CD14-positive monocyte (primary cell): ENCODE measurements at regions not wholly inside any gene's neighbourhood (a gene's known extent, or its start where the extent isn't known, plus 50 kb on each side); places are given as distances from the start of the nearest gene placed in this dataset.

Experiments used
- DNase-seq, 3 donors: peaks; one replicate each; pipeline ENCODE4 v3.0.0-alpha.2; 2011 to 2022
- H2AFZ ChIP-seq: 2 replicates; pipeline ENCODE4 v1.6.0; 2012; ENCODE audit warnings: mild to moderate bottlenecking, low read depth, low read length, inconsistent platforms; ENCODE audit not compliant: insufficient read depth, poor library complexity, severe bottlenecking
- H3K27ac ChIP-seq, 2 donors: 1 replicate in 1 of 2; 2 replicates in 1 of 2; pipeline ENCODE4 v1.5.1; 2012 to 2013; ENCODE audit warnings: low read length in 2 of 2, control low read depth in 1 of 2, inconsistent platforms in 1 of 2, low read depth in 1 of 2, mild to moderate bottlenecking in 1 of 2
- H3K27me3 ChIP-seq, 2 donors: one replicate each; pipeline versions ENCODE4 v1.6.0 to v1.6.1; 2011 to 2013; ENCODE audit warnings: low read length in 2 of 2; ENCODE audit not compliant: control insufficient read depth in 2 of 2, insufficient read depth in 2 of 2
- H3K36me3 ChIP-seq, 2 donors: replicated peaks in 1 of 2; 1 replicate in 1 of 2; 2 replicates in 1 of 2; pipeline versions ENCODE4 v1.5.1 to v1.6.1; 2012 to 2013; ENCODE audit warnings: low read length in 2 of 2, control low read depth in 1 of 2, inconsistent platforms in 1 of 2, mild to moderate bottlenecking in 1 of 2; ENCODE audit not compliant: insufficient read depth in 2 of 2, control insufficient read depth in 1 of 2
- H3K4me1 ChIP-seq, 2 donors: 1 replicate in 1 of 2; 2 replicates in 1 of 2; pipeline versions ENCODE4 v1.5.1 to v1.6.1; 2012 to 2013; ENCODE audit warnings: low read length in 2 of 2, control low read depth in 1 of 2, inconsistent platforms in 1 of 2, mild to moderate bottlenecking in 1 of 2, moderate library complexity in 1 of 2; ENCODE audit not compliant: insufficient read depth in 2 of 2, control insufficient read depth in 1 of 2
- H3K4me2 ChIP-seq: replicated peaks from 2 replicates; pipeline ENCODE3; 2012; ENCODE audit warnings: low read length, moderate library complexity, mild to moderate bottlenecking; ENCODE audit not compliant: poor library complexity, severe bottlenecking; ENCODE audit errors: extremely low read depth
- H3K4me3 ChIP-seq, 3 experiments: fragments of 200-600 bp in 1 of 3; sonication (generic) in 1 of 3; replicated peaks in 1 of 3; 1 replicate in 2 of 3; 2 replicates in 1 of 3; pipeline ENCODE4 v1.5.1; 2011 to 2013; ENCODE audit warnings: low read length in 3 of 3, mild to moderate bottlenecking in 3 of 3, control low read depth in 2 of 3, low read depth in 2 of 3, inconsistent platforms in 1 of 3, moderate library complexity in 1 of 3
- H3K79me2 ChIP-seq: 2 replicates; pipeline ENCODE4 v1.6.0; 2012; ENCODE audit warnings: mild to moderate bottlenecking, control low read depth, inconsistent platforms, low read length, moderate library complexity; ENCODE audit not compliant: insufficient read depth
- H3K9ac ChIP-seq: 2 replicates; pipeline ENCODE4 v1.6.0; 2017; ENCODE audit warnings: low read length, mild to moderate bottlenecking; ENCODE audit not compliant: insufficient read depth, poor library complexity, severe bottlenecking
- H3K9me3 ChIP-seq, 2 donors: replicated peaks in 1 of 2; 1 replicate in 1 of 2; 2 replicates in 1 of 2; pipeline versions ENCODE4 v1.5.1 to v1.6.1; 2012 to 2013; ENCODE audit warnings: low read length in 2 of 2, control low read depth in 1 of 2; ENCODE audit not compliant: control insufficient read depth in 1 of 2, insufficient read depth in 1 of 2
- H4K20me1 ChIP-seq: 2 replicates; pipeline ENCODE4 v1.6.0; 2012; ENCODE audit warnings: mild to moderate bottlenecking, low read length, control low read depth, moderate library complexity; ENCODE audit not compliant: insufficient read depth
- H3K27ac Mint-ChIP-seq, 7 donors: one replicate each; pipeline ENCODE4 v1.8.0; 2020; ENCODE audit warnings: mild to moderate bottlenecking in 7 of 7, mixed read lengths in 7 of 7, moderate library complexity in 6 of 7, inconsistent platforms in 2 of 7
- H3K27me3 Mint-ChIP-seq, 3 donors: one replicate each; pipeline ENCODE4 v1.8.0; 2021 to 2022; ENCODE audit warnings: low read depth in 3 of 3, mild to moderate bottlenecking in 3 of 3, mixed read lengths in 3 of 3, moderate library complexity in 3 of 3, inconsistent platforms in 1 of 3
- H3K36me3 Mint-ChIP-seq, 2 donors: one replicate each; pipeline ENCODE4 v1.8.0; 2020; ENCODE audit warnings: mixed read lengths in 2 of 2, inconsistent platforms in 1 of 2, mild to moderate bottlenecking in 1 of 2
- H3K4me1 Mint-ChIP-seq: one replicate; pipeline ENCODE4 v1.8.0; 2020; ENCODE audit warnings: mild to moderate bottlenecking, mixed read lengths
- H3K4me3 Mint-ChIP-seq, 2 donors: one replicate each; pipeline ENCODE4 v1.8.0; 2020; ENCODE audit warnings: mild to moderate bottlenecking in 2 of 2, mixed read lengths in 2 of 2, moderate library complexity in 1 of 2
- H3K9me3 Mint-ChIP-seq, 7 donors: one replicate each; pipeline ENCODE4 v1.8.0; 2020 to 2022; ENCODE audit warnings: mixed read lengths in 7 of 7, mild to moderate bottlenecking in 6 of 7, moderate library complexity in 6 of 7, inconsistent platforms in 2 of 7
- WGBS: methylation state at CpG from one replicate; pipeline ENCODE4 v1.1.5; 2013; ENCODE audit warnings: missing lambda C conversion rate; ENCODE audit not compliant: insufficient coverage; 5-methylcytosine and 5-hydroxymethylcytosine counted together
- intact Hi-C, 2 donors: fragments of 100-400 bp; cut with micrococcal nuclease; formaldehyde crosslinking; loops; one replicate each; pipeline versions ENCODE4 v1.15.0 to v1.15.1; 2023
- TF ChIP-seq, protein P1 (sequence below): fragments of 200-600 bp; IDR thresholded peaks from one replicate; pipeline ENCODE4 v1.8.0; 2022; ENCODE audit warnings: antibody characterized with exemption, mild to moderate bottlenecking

DNA sequence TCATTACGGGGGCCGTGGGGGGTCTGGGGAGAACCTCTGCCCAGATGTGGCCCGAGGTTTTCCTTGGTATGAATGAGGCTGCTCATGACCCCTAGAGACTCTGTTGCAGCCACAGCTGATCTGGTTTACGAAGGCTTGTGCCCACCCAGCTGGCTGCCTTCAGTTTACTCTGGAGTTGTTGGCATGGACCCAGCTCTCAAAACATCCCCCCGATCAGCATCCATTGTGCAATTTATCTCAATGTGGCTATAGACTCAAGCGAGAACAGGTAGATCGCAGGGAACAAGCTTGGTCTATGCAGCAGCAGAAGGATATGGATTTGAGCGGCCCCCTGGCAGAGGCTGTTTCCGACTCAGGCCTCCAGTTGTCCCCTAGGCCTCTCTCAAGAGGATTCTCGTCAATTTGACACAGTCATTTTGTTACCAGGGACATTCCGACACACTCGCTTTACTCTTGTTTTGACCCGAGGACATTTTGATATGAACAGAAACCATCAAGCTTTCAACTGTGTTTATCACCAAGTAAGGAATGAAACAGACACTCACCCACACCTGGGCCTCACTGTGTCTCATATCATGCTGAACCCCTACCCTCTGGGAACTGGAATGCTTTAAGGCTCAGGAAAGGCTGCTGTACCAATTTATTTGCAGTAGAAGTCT, 161.5 kb downstream of the KATNAL1 start:
- TF ChIP-seq, protein P1, sequence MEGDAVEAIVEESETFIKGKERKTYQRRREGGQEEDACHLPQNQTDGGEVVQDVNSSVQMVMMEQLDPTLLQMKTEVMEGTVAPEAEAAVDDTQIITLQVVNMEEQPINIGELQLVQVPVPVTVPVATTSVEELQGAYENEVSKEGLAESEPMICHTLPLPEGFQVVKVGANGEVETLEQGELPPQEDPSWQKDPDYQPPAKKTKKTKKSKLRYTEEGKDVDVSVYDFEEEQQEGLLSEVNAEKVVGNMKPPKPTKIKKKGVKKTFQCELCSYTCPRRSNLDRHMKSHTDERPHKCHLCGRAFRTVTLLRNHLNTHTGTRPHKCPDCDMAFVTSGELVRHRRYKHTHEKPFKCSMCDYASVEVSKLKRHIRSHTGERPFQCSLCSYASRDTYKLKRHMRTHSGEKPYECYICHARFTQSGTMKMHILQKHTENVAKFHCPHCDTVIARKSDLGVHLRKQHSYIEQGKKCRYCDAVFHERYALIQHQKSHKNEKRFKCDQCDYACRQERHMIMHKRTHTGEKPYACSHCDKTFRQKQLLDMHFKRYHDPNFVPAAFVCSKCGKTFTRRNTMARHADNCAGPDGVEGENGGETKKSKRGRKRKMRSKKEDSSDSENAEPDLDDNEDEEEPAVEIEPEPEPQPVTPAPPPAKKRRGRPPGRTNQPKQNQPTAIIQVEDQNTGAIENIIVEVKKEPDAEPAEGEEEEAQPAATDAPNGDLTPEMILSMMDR = no peak
- H3K27me3 Mint-ChIP-seq = no peaks in the 10 kb centered on the region
- 92% methylated on average over 13 of the region's 13 CpGs for WGBS
- H3K9me3 ChIP-seq = peaks cover 0 to 10% of the 10 kb centered on the region in 2 donors
- no peak for DNase-seq
- H3K36me3 ChIP-seq = no peaks in the 10 kb centered on the region
- H3K4me3 Mint-ChIP-seq = no peak overlapping the region
- peaks cover 6 to 12% (median 8%) of the 10 kb centered on the region in 7 donors for H3K9me3 Mint-ChIP-seq
- H3K36me3 Mint-ChIP-seq = no peaks in the 10 kb centered on the region
- no peak overlapping the region for H2AFZ ChIP-seq
- H3K9ac ChIP-seq = no peak overlapping the region
- no peaks in the 10 kb centered on the region for H3K4me1 ChIP-seq
- no peaks in the 10 kb centered on the region for H4K20me1 ChIP-seq
- H3K27ac Mint-ChIP-seq = no peak overlapping the region
- intact Hi-C loops = no loop called here
- H3K4me2 ChIP-seq = no peak overlapping the region
- H3K4me3 ChIP-seq = no peak overlapping the region
- no peak overlapping the region for H3K27ac ChIP-seq
- H3K79me2 ChIP-seq = no peaks in the 10 kb centered on the region
- no peaks in the 10 kb centered on the region for H3K4me1 Mint-ChIP-seq
- no peaks in the 10 kb centered on the region for H3K27me3 ChIP-seq

GRCh38 chr13:30143666-30144400, 163.5 kb downstream of the KATNAL1 start:
- Mint-ChIP-seq H3K9me3 (peaks cover 6 to 12% (median 8%) of the 10 kb centered on the region in 7 donors), H3K4me1 (no peaks in the 10 kb centered on the region), H3K4me3 (no peak overlapping the region), H3K27me3 (no peaks in the 10 kb centered on the region), H3K36me3 (no peaks in the 10 kb centered on the region), H3K27ac (no peak overlapping the region)
- no peak overlapping the region for H3K27ac ChIP-seq
- H3K36me3 ChIP-seq = no peaks in the 10 kb centered on the region
- H3K79me2 ChIP-seq = no peaks in the 10 kb centered on the region
- TF ChIP-seq, protein P1 = no peak
- no peak overlapping the region for H3K9ac ChIP-seq
- H3K27me3 ChIP-seq = no peaks in the 10 kb centered on the region
- WGBS = 100% methylated on average over 2 of the region's 5 CpGs
- intact Hi-C loops = no loop called here
- H3K4me2 ChIP-seq = no peak overlapping the region
- H3K4me3 ChIP-seq = no peak overlapping the region
- H3K4me1 ChIP-seq = no peaks in the 10 kb centered on the region
- peak overlapping the region; percentile 58 for H2AFZ ChIP-seq
- peak in 1 of 3 donors; percentile 3 for DNase-seq
- H3K9me3 ChIP-seq = peaks cover 0 to 10% of the 10 kb centered on the region in 2 donors
- H4K20me1 ChIP-seq = no peaks in the 10 kb centered on the region
